ENCODE measurements at regions not wholly inside any gene's neighbourhood (a gene's known extent, or its start where the extent isn't known, plus 50 kb on each side); places are given as distances from the start of the nearest gene placed in this dataset.

GRCh38 chr20:48106428-48106827, 321.1 kb upstream of the SULF2 start:
- no peak for ATAC-seq
- TF ChIP-seq KAT7 (CRISPR knock-in tag; IDR thresholded peaks at IDR 0.05; ENCODE audit: borderline replicate concordance) (no peak), ATF1 (CRISPR knock-in tag; IDR thresholded peaks at IDR 0.05) (no peak), MYBL2 (CRISPR knock-in tag; IDR thresholded peaks at IDR 0.05) (no peak), RELA (CRISPR knock-in tag; IDR thresholded peaks at IDR 0.05; ENCODE audit: borderline replicate concordance) (no peak), SMAD3 (CRISPR knock-in tag; IDR thresholded peaks at IDR 0.05; ENCODE audit: borderline replicate concordance) (no peak), STAT6 (CRISPR knock-in tag; conservative IDR thresholded peaks at IDR 0.05; ENCODE audit: low read depth) (no peak)
- H3K27me3 Mint-ChIP-seq (ENCODE audit: low read depth), result no peaks in the 10 kb centered on the region; the same call in 1 of the 2 replicates
- H3K36me3 Mint-ChIP-seq, result peaks cover 2% of the 10 kb centered on the region; the same call in 1 of the 2 replicates
- CTCF ChIA-PET, result no interaction called here
- no peaks in the 10 kb centered on the region for H3K4me1 Mint-ChIP-seq
- H3K27ac Mint-ChIP-seq, result no peak overlapping the region
- no peak overlapping the region for H3K4me3 Mint-ChIP-seq
- no peak for DNase-seq (ENCODE audit: low spot score)
- peaks cover 30% of the 10 kb centered on the region for H3K9me3 Mint-ChIP-seq
- POLR2A ChIA-PET, result no interaction called here

GRCh38 chr20:48105526-48105925, 320.2 kb upstream of the SULF2 start:
- ChIA-PET CTCF (no interaction called here), POLR2A (no interaction called here)
- H3K9me3 Mint-ChIP-seq, result peaks cover 30% of the 10 kb centered on the region
- H3K36me3 Mint-ChIP-seq, result peaks cover 2% of the 10 kb centered on the region; the same call in 1 of the 2 replicates
- H3K4me3 Mint-ChIP-seq, result no peak overlapping the region
- DNase-seq (ENCODE audit: low spot score) (no peak), ATAC-seq (no peak)
- no peaks in the 10 kb centered on the region for H3K4me1 Mint-ChIP-seq
- H3K27ac Mint-ChIP-seq, result no peak overlapping the region
- no peaks in the 10 kb centered on the region; the same call in 1 of the 2 replicates for H3K27me3 Mint-ChIP-seq (ENCODE audit: low read depth)
- TF ChIP-seq CTCF (IDR thresholded peaks at IDR 0.05) (no peak), USF2 (CRISPR knock-in tag; IDR thresholded peaks at IDR 0.05) (no peak), PREB (CRISPR knock-in tag; IDR thresholded peaks at IDR 0.05; ENCODE audit: borderline replicate concordance) (no peak), NFATC4 (CRISPR knock-in tag; IDR thresholded peaks at IDR 0.05) (no peak), AR (CRISPR knock-in tag; IDR thresholded peaks at IDR 0.05) (no peak), SMAD3 (CRISPR knock-in tag; IDR thresholded peaks at IDR 0.05; ENCODE audit: borderline replicate concordance) (no peak)
- TF ChIP-seq, protein P1, sequence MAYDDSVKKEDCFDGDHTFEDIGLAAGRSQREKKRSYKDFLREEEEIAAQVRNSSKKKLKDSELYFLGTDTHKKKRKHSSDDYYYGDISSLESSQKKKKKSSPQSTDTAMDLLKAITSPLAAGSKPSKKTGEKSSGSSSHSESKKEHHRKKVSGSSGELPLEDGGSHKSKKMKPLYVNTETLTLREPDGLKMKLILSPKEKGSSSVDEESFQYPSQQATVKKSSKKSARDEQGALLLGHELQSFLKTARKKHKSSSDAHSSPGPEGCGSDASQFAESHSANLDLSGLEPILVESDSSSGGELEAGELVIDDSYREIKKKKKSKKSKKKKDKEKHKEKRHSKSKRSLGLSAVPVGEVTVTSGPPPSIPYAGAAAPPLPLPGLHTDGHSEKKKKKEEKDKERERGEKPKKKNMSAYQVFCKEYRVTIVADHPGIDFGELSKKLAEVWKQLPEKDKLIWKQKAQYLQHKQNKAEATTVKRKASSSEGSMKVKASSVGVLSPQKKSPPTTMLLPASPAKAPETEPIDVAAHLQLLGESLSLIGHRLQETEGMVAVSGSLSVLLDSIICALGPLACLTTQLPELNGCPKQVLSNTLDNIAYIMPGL (CRISPR knock-in tag; IDR thresholded peaks at IDR 0.05), result no peak
- TF ChIP-seq, protein P2, sequence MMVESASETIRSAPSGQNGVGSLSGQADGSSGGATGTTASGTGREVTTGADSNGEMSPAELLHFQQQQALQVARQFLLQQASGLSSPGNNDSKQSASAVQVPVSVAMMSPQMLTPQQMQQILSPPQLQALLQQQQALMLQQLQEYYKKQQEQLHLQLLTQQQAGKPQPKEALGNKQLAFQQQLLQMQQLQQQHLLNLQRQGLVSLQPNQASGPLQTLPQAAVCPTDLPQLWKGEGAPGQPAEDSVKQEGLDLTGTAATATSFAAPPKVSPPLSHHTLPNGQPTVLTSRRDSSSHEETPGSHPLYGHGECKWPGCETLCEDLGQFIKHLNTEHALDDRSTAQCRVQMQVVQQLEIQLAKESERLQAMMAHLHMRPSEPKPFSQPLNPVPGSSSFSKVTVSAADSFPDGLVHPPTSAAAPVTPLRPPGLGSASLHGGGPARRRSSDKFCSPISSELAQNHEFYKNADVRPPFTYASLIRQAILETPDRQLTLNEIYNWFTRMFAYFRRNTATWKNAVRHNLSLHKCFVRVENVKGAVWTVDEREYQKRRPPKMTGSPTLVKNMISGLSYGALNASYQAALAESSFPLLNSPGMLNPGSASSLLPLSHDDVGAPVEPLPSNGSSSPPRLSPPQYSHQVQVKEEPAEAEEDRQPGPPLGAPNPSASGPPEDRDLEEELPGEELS (CRISPR knock-in tag; IDR thresholded peaks at IDR 0.05), result no peak
- TF ChIP-seq, protein P3, sequence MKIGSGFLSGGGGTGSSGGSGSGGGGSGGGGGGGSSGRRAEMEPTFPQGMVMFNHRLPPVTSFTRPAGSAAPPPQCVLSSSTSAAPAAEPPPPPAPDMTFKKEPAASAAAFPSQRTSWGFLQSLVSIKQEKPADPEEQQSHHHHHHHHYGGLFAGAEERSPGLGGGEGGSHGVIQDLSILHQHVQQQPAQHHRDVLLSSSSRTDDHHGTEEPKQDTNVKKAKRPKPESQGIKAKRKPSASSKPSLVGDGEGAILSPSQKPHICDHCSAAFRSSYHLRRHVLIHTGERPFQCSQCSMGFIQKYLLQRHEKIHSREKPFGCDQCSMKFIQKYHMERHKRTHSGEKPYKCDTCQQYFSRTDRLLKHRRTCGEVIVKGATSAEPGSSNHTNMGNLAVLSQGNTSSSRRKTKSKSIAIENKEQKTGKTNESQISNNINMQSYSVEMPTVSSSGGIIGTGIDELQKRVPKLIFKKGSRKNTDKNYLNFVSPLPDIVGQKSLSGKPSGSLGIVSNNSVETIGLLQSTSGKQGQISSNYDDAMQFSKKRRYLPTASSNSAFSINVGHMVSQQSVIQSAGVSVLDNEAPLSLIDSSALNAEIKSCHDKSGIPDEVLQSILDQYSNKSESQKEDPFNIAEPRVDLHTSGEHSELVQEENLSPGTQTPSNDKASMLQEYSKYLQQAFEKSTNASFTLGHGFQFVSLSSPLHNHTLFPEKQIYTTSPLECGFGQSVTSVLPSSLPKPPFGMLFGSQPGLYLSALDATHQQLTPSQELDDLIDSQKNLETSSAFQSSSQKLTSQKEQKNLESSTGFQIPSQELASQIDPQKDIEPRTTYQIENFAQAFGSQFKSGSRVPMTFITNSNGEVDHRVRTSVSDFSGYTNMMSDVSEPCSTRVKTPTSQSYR (CRISPR knock-in tag; IDR thresholded peaks at IDR 0.05), result no peak
- TF ChIP-seq, protein P4, sequence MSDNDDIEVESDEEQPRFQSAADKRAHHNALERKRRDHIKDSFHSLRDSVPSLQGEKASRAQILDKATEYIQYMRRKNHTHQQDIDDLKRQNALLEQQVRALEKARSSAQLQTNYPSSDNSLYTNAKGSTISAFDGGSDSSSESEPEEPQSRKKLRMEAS (CRISPR knock-in tag; IDR thresholded peaks at IDR 0.05), result no peak
- TF ChIP-seq, protein P5, sequence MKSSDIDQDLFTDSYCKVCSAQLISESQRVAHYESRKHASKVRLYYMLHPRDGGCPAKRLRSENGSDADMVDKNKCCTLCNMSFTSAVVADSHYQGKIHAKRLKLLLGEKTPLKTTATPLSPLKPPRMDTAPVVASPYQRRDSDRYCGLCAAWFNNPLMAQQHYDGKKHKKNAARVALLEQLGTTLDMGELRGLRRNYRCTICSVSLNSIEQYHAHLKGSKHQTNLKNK (CRISPR knock-in tag; IDR thresholded peaks at IDR 0.05), result no peak
